Fibroblast of lung (primary cell): ENCODE measurements at regions not wholly inside any gene's neighbourhood (a gene's known extent, or its start where the extent isn't known, plus 50 kb on each side); places are given as distances from the start of the nearest gene placed in this dataset.

Experiments used
- DNase-seq, 2 donors: peaks; one replicate each; pipeline versions ENCODE4 v3.0.0 to v3.0.0-alpha.2; 2010; ENCODE audit warnings: low read depth in 2 of 2
- H2AFZ ChIP-seq: 2 replicates; pipeline ENCODE4 v1.5.1; 2012; ENCODE audit warnings: low read length, control low read depth, inconsistent platforms
- H3K27ac ChIP-seq: 2 replicates; pipeline ENCODE4 v1.5.1; 2011; ENCODE audit warnings: low read length, control low read depth; ENCODE audit not compliant: insufficient read depth
- H3K27me3 ChIP-seq: 2 replicates; pipeline ENCODE4 v1.5.1; 2011; ENCODE audit warnings: mild to moderate bottlenecking, low read length; ENCODE audit not compliant: control insufficient read depth, insufficient read depth
- H3K36me3 ChIP-seq: 2 replicates; pipeline ENCODE4 v1.5.1; 2011; ENCODE audit warnings: low read length; ENCODE audit not compliant: control insufficient read depth, insufficient read depth
- H3K4me1 ChIP-seq: 2 replicates; pipeline ENCODE4 v1.5.1; 2011; ENCODE audit warnings: low read length; ENCODE audit not compliant: control insufficient read depth, insufficient read depth; ENCODE audit errors: extremely low read depth
- H3K4me2 ChIP-seq: 2 replicates; pipeline ENCODE4 v1.5.1; 2011; ENCODE audit warnings: low read length, control low read depth; ENCODE audit not compliant: insufficient read depth; ENCODE audit errors: extremely low read depth
- H3K4me3 ChIP-seq, 4 experiments: fragments of 200-600 bp in 1 of 4; sonication (generic) in 1 of 4; replicated peaks in 1 of 4; 2 replicates each; pipeline ENCODE4 v1.5.1; 2011 to 2016; ENCODE audit warnings: low read length in 4 of 4, low read depth in 3 of 4, mild to moderate bottlenecking in 3 of 4, control low read depth in 2 of 4, inconsistent platforms in 1 of 4, mixed read lengths in 1 of 4; ENCODE audit not compliant: insufficient read depth in 1 of 4; ENCODE audit errors: control extremely low read depth in 1 of 4
- H3K79me2 ChIP-seq: 2 replicates; pipeline ENCODE4 v1.5.1; 2012; ENCODE audit warnings: mild to moderate bottlenecking, low read length, inconsistent platforms; ENCODE audit not compliant: control insufficient read depth, insufficient read depth
- H3K9ac ChIP-seq: 2 replicates; pipeline ENCODE4 v1.5.1; 2011; ENCODE audit warnings: mild to moderate bottlenecking, low read length, control low read depth; ENCODE audit not compliant: insufficient read depth
- H3K9me3 ChIP-seq: 2 replicates; pipeline ENCODE4 v1.5.1; 2012; ENCODE audit warnings: low read depth, low read length; ENCODE audit not compliant: control insufficient read depth, insufficient read depth
- H4K20me1 ChIP-seq: 2 replicates; pipeline ENCODE4 v1.5.1; 2011; ENCODE audit warnings: low read length; ENCODE audit not compliant: control insufficient read depth, insufficient read depth; ENCODE audit errors: extremely low read depth
- EZH2 ChIP-seq: IDR thresholded peaks from 2 replicates; pipeline ENCODE4 v1.5.1; 2012; ENCODE audit warnings: low read length, control low read depth, mild to moderate bottlenecking; ENCODE audit errors: missing control alignments
- TF ChIP-seq, protein P1 (sequence below), 2 donors: IDR thresholded peaks in 1 of 2; conservative IDR thresholded peaks in 1 of 2; 1 replicate in 1 of 2; 2 replicates in 1 of 2; pipeline ENCODE4 v1.5.1; 2011 to 2012; ENCODE audit warnings: low read length in 2 of 2, control low read depth in 1 of 2, inconsistent platforms in 1 of 2, low read depth in 1 of 2, mild to moderate bottlenecking in 1 of 2

DNA sequence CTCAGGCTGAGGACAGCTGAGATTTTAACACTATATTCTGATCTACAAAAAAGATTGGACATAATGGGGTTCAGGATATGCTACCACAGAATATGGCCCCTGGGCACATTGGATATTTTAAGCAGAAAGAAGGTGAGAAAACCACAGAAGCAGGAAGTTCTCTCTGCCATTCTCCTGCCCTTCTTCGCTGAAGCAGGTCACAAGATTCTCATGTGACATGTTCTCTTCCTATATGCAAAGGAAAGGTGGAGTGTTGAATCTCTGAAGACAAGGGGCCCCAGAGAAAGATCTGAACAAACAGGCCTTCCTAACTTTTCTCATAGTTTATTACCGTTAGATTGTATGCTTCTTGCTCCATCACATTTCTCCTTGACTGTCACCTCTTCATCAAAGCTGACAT lies 285.7 kb downstream of the S1PR1 start:
- no peak for TF ChIP-seq EZH2
- TF ChIP-seq, protein P1, sequence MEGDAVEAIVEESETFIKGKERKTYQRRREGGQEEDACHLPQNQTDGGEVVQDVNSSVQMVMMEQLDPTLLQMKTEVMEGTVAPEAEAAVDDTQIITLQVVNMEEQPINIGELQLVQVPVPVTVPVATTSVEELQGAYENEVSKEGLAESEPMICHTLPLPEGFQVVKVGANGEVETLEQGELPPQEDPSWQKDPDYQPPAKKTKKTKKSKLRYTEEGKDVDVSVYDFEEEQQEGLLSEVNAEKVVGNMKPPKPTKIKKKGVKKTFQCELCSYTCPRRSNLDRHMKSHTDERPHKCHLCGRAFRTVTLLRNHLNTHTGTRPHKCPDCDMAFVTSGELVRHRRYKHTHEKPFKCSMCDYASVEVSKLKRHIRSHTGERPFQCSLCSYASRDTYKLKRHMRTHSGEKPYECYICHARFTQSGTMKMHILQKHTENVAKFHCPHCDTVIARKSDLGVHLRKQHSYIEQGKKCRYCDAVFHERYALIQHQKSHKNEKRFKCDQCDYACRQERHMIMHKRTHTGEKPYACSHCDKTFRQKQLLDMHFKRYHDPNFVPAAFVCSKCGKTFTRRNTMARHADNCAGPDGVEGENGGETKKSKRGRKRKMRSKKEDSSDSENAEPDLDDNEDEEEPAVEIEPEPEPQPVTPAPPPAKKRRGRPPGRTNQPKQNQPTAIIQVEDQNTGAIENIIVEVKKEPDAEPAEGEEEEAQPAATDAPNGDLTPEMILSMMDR (conservative IDR thresholded peaks at IDR 0.05 in 1 of 2, IDR thresholded peaks at IDR 0.05 in 1 of 2; ENCODE audit: low read depth in 1 of 2, low read length in 2 of 2) = no peak
- no peak for DNase-seq
- Histone ChIP-seq H3K9ac (no peak overlapping the region), H4K20me1 (no peaks in the 10 kb centered on the region), H3K36me3 (no peaks in the 10 kb centered on the region), H3K4me2 (no peak overlapping the region), H3K27me3 (no peaks in the 10 kb centered on the region), H3K27ac (no peak overlapping the region), H3K9me3 (no peaks in the 10 kb centered on the region), H3K4me1 (no peaks in the 10 kb centered on the region), H3K4me3 (no peak overlapping the region), H3K79me2 (no peaks in the 10 kb centered on the region), H2AFZ (no peak overlapping the region)

DNA sequence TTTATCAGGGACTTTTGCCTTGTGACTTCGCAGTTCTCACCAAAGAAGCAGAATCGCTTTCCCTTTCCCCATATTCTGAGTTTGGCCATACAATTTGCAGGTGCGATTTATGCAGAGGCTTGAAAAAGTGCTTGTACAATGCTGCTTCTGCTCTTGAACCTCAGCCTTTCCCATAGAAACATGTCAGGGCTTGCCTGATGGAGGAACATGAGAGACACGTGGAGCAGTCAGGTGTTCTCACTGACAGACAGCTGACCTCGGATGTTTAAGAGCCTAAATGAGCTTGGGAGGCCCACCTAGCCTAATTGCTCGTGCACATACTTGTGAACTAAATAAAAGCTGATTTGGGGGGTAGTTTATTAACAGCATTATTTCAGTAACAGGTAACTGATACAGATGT lies 290.0 kb downstream of the S1PR1 start:
- Histone ChIP-seq H2AFZ (no peak overlapping the region), H3K4me3 (no peak overlapping the region), H3K4me2 (no peak overlapping the region), H3K79me2 (no peaks in the 10 kb centered on the region), H3K4me1 (no peaks in the 10 kb centered on the region), H3K9ac (no peak overlapping the region), H3K27ac (no peak overlapping the region), H3K9me3 (no peaks in the 10 kb centered on the region), H3K36me3 (no peaks in the 10 kb centered on the region), H4K20me1 (no peaks in the 10 kb centered on the region), H3K27me3 (no peaks in the 10 kb centered on the region)
- DNase-seq = no peak
- TF ChIP-seq EZH2 = no peak
- TF ChIP-seq, protein P1 (conservative IDR thresholded peaks at IDR 0.05 in 1 of 2, IDR thresholded peaks at IDR 0.05 in 1 of 2; ENCODE audit: low read depth in 1 of 2, low read length in 2 of 2) = no peak

DNA sequence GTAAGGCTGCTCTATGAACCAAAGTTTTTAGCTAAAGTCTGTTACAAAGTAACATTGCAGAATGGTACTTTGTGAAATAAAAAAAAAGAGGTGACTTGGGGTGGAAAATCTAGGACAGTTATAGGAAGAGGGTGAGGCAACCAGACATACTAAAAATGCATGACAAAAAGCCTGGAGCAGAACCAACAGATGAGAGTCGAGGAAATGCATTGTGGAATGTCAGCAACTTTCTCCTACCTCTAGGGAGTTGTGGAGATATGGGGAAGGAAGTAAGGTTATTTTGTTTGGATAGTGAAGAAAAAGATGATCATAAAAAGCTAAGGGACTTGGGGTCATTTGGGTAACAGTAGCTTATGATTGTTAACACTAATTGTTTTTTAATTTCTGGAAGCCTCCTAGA lies 295.6 kb downstream of the S1PR1 start:
- Histone ChIP-seq H3K36me3 (no peaks in the 10 kb centered on the region), H3K27me3 (no peaks in the 10 kb centered on the region), H3K4me3 (no peak overlapping the region), H3K27ac (no peak overlapping the region), H3K79me2 (no peaks in the 10 kb centered on the region), H4K20me1 (no peaks in the 10 kb centered on the region), H2AFZ (no peak overlapping the region), H3K4me2 (no peak overlapping the region), H3K9ac (no peak overlapping the region), H3K9me3 (no peaks in the 10 kb centered on the region), H3K4me1 (no peaks in the 10 kb centered on the region)
- no peak for DNase-seq
- TF ChIP-seq, protein P1 (conservative IDR thresholded peaks at IDR 0.05 in 1 of 2, IDR thresholded peaks at IDR 0.05 in 1 of 2; ENCODE audit: low read depth in 1 of 2, low read length in 2 of 2) = no peak
- no peak for TF ChIP-seq EZH2
